IMR-90 (cell line): ENCODE measurements at regions not wholly inside any gene's neighbourhood (a gene's known extent, or its start where the extent isn't known, plus 50 kb on each side); places are given as distances from the start of the nearest gene placed in this dataset.

Source experiments
- CEBPB ChIP-seq: IDR thresholded peaks from 2 replicates; pipeline ENCODE4 v1.6.1; 2012; ENCODE audit warnings: low read depth, low read length, improper control_type of control experiment
- CTCF ChIP-seq: conservative IDR thresholded peaks from 2 replicates; pipeline ENCODE4 v1.5.1; 2012; ENCODE audit warnings: mild to moderate bottlenecking, low read depth, low read length, improper control_type of control experiment
- POLR2A ChIP-seq: IDR thresholded peaks from 2 replicates; pipeline ENCODE4 v1.6.1; 2012; ENCODE audit warnings: mild to moderate bottlenecking, low read depth, low read length
- RCOR1 ChIP-seq: IDR thresholded peaks from 2 replicates; pipeline ENCODE4 v1.6.1; 2012; ENCODE audit warnings: mild to moderate bottlenecking, low read length, improper control_type of control experiment; ENCODE audit not compliant: insufficient replicate concordance
- USF2 ChIP-seq: fragments of 150-350 bp; IDR thresholded peaks from 2 replicates; pipeline ENCODE4 v1.6.1; 2017; ENCODE audit warnings: mild to moderate bottlenecking, antibody characterized with exemption, low read length, low read depth

DNA sequence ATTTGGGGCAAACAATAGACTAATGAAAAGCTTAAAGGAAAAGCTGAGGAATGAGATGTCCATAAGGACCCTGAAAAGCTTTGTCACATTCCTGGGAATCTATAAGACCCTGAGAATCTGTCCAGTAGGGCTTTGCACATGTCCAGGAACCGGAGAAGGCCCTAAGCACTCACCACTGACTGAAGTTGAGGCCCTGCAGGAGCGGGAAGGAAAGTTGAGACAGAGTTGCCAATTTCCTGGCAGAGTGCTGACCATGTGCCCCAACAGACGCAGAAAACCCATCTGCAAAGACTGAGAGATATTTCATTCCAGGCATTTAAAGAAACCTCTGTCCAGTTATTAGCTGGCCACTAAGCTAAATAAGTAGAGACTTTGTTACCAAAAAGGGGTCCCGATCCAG is 890.5 kb downstream of the UQCRFS1 start:
- TF ChIP-seq RCOR1 (no peak), POLR2A (no peak), CTCF (no peak), USF2 (no peak), CEBPB (no peak)
